CD14-positive monocyte (primary cell): ENCODE measurements at regions not wholly inside any gene's neighbourhood (a gene's known extent, or its start where the extent isn't known, plus 50 kb on each side); places are given as distances from the start of the nearest gene placed in this dataset.

Experiments used
- DNase-seq, 3 donors: peaks; one replicate each; pipeline ENCODE4 v3.0.0-alpha.2; 2011 to 2022
- H2AFZ ChIP-seq: 2 replicates; pipeline ENCODE4 v1.6.0; 2012; ENCODE audit warnings: mild to moderate bottlenecking, low read depth, low read length, inconsistent platforms; ENCODE audit not compliant: insufficient read depth, poor library complexity, severe bottlenecking
- H3K27ac ChIP-seq, 2 donors: 1 replicate in 1 of 2; 2 replicates in 1 of 2; pipeline ENCODE4 v1.5.1; 2012 to 2013; ENCODE audit warnings: low read length in 2 of 2, control low read depth in 1 of 2, inconsistent platforms in 1 of 2, low read depth in 1 of 2, mild to moderate bottlenecking in 1 of 2
- H3K27me3 ChIP-seq, 2 donors: one replicate each; pipeline versions ENCODE4 v1.6.0 to v1.6.1; 2011 to 2013; ENCODE audit warnings: low read length in 2 of 2; ENCODE audit not compliant: control insufficient read depth in 2 of 2, insufficient read depth in 2 of 2
- H3K36me3 ChIP-seq, 2 donors: replicated peaks in 1 of 2; 1 replicate in 1 of 2; 2 replicates in 1 of 2; pipeline versions ENCODE4 v1.5.1 to v1.6.1; 2012 to 2013; ENCODE audit warnings: low read length in 2 of 2, control low read depth in 1 of 2, inconsistent platforms in 1 of 2, mild to moderate bottlenecking in 1 of 2; ENCODE audit not compliant: insufficient read depth in 2 of 2, control insufficient read depth in 1 of 2
- H3K4me1 ChIP-seq, 2 donors: 1 replicate in 1 of 2; 2 replicates in 1 of 2; pipeline versions ENCODE4 v1.5.1 to v1.6.1; 2012 to 2013; ENCODE audit warnings: low read length in 2 of 2, control low read depth in 1 of 2, inconsistent platforms in 1 of 2, mild to moderate bottlenecking in 1 of 2, moderate library complexity in 1 of 2; ENCODE audit not compliant: insufficient read depth in 2 of 2, control insufficient read depth in 1 of 2
- H3K4me2 ChIP-seq: replicated peaks from 2 replicates; pipeline ENCODE3; 2012; ENCODE audit warnings: low read length, moderate library complexity, mild to moderate bottlenecking; ENCODE audit not compliant: poor library complexity, severe bottlenecking; ENCODE audit errors: extremely low read depth
- H3K4me3 ChIP-seq, 3 experiments: fragments of 200-600 bp in 1 of 3; sonication (generic) in 1 of 3; replicated peaks in 1 of 3; 1 replicate in 2 of 3; 2 replicates in 1 of 3; pipeline ENCODE4 v1.5.1; 2011 to 2013; ENCODE audit warnings: low read length in 3 of 3, mild to moderate bottlenecking in 3 of 3, control low read depth in 2 of 3, low read depth in 2 of 3, inconsistent platforms in 1 of 3, moderate library complexity in 1 of 3
- H3K79me2 ChIP-seq: 2 replicates; pipeline ENCODE4 v1.6.0; 2012; ENCODE audit warnings: mild to moderate bottlenecking, control low read depth, inconsistent platforms, low read length, moderate library complexity; ENCODE audit not compliant: insufficient read depth
- H3K9ac ChIP-seq: 2 replicates; pipeline ENCODE4 v1.6.0; 2017; ENCODE audit warnings: low read length, mild to moderate bottlenecking; ENCODE audit not compliant: insufficient read depth, poor library complexity, severe bottlenecking
- H3K9me3 ChIP-seq, 2 donors: replicated peaks in 1 of 2; 1 replicate in 1 of 2; 2 replicates in 1 of 2; pipeline versions ENCODE4 v1.5.1 to v1.6.1; 2012 to 2013; ENCODE audit warnings: low read length in 2 of 2, control low read depth in 1 of 2; ENCODE audit not compliant: control insufficient read depth in 1 of 2, insufficient read depth in 1 of 2
- H4K20me1 ChIP-seq: 2 replicates; pipeline ENCODE4 v1.6.0; 2012; ENCODE audit warnings: mild to moderate bottlenecking, low read length, control low read depth, moderate library complexity; ENCODE audit not compliant: insufficient read depth
- H3K27ac Mint-ChIP-seq, 7 donors: one replicate each; pipeline ENCODE4 v1.8.0; 2020; ENCODE audit warnings: mild to moderate bottlenecking in 7 of 7, mixed read lengths in 7 of 7, moderate library complexity in 6 of 7, inconsistent platforms in 2 of 7
- H3K27me3 Mint-ChIP-seq, 3 donors: one replicate each; pipeline ENCODE4 v1.8.0; 2021 to 2022; ENCODE audit warnings: low read depth in 3 of 3, mild to moderate bottlenecking in 3 of 3, mixed read lengths in 3 of 3, moderate library complexity in 3 of 3, inconsistent platforms in 1 of 3
- H3K36me3 Mint-ChIP-seq, 2 donors: one replicate each; pipeline ENCODE4 v1.8.0; 2020; ENCODE audit warnings: mixed read lengths in 2 of 2, inconsistent platforms in 1 of 2, mild to moderate bottlenecking in 1 of 2
- H3K4me1 Mint-ChIP-seq: one replicate; pipeline ENCODE4 v1.8.0; 2020; ENCODE audit warnings: mild to moderate bottlenecking, mixed read lengths
- H3K4me3 Mint-ChIP-seq, 2 donors: one replicate each; pipeline ENCODE4 v1.8.0; 2020; ENCODE audit warnings: mild to moderate bottlenecking in 2 of 2, mixed read lengths in 2 of 2, moderate library complexity in 1 of 2
- H3K9me3 Mint-ChIP-seq, 7 donors: one replicate each; pipeline ENCODE4 v1.8.0; 2020 to 2022; ENCODE audit warnings: mixed read lengths in 7 of 7, mild to moderate bottlenecking in 6 of 7, moderate library complexity in 6 of 7, inconsistent platforms in 2 of 7
- WGBS: methylation state at CpG from one replicate; pipeline ENCODE4 v1.1.5; 2013; ENCODE audit warnings: missing lambda C conversion rate; ENCODE audit not compliant: insufficient coverage; 5-methylcytosine and 5-hydroxymethylcytosine counted together
- intact Hi-C, 2 donors: fragments of 100-400 bp; cut with micrococcal nuclease; formaldehyde crosslinking; loops; one replicate each; pipeline versions ENCODE4 v1.15.0 to v1.15.1; 2023
- TF ChIP-seq, protein P1 (sequence below): fragments of 200-600 bp; IDR thresholded peaks from one replicate; pipeline ENCODE4 v1.8.0; 2022; ENCODE audit warnings: antibody characterized with exemption, mild to moderate bottlenecking

DNA sequence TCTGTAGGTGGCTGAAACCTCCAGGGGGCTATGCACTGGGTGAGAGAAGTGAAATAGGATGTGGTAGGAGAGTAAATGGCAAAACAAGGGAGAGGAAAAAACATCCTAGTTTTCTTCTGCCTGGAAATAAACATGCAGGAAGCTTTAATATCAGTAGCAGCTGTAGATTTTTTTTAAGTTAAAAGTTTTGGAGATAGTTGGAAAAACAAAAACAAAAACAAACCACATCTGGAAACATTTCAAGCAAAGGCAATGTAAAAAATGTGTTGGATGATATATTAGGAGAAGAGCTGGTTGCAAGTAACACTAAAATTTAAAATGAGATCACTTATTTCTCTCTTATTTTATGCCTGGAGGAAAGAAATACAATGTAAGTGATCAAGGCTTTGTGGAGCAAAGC is 388.0 kb downstream of the SPRY1 start:
- Mint-ChIP-seq H3K36me3 (no peaks in the 10 kb centered on the region), H3K9me3 (peaks cover 0 to 1% (median 0%) of the 10 kb centered on the region in 7 donors), H3K4me1 (no peaks in the 10 kb centered on the region), H3K27me3 (peaks cover 0 to 2% (median 0%) of the 10 kb centered on the region in 3 donors), H3K4me3 (no peak overlapping the region), H3K27ac (no peak overlapping the region)
- TF ChIP-seq, protein P1, sequence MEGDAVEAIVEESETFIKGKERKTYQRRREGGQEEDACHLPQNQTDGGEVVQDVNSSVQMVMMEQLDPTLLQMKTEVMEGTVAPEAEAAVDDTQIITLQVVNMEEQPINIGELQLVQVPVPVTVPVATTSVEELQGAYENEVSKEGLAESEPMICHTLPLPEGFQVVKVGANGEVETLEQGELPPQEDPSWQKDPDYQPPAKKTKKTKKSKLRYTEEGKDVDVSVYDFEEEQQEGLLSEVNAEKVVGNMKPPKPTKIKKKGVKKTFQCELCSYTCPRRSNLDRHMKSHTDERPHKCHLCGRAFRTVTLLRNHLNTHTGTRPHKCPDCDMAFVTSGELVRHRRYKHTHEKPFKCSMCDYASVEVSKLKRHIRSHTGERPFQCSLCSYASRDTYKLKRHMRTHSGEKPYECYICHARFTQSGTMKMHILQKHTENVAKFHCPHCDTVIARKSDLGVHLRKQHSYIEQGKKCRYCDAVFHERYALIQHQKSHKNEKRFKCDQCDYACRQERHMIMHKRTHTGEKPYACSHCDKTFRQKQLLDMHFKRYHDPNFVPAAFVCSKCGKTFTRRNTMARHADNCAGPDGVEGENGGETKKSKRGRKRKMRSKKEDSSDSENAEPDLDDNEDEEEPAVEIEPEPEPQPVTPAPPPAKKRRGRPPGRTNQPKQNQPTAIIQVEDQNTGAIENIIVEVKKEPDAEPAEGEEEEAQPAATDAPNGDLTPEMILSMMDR: no peak
- H3K27ac ChIP-seq: no peak overlapping the region
- intact Hi-C loops: no loop called here
- H3K4me3 ChIP-seq: no peak overlapping the region
- no peak overlapping the region for H2AFZ ChIP-seq
- no peak overlapping the region for H3K4me2 ChIP-seq
- H3K9ac ChIP-seq: no peak overlapping the region
- no peaks in the 10 kb centered on the region for H4K20me1 ChIP-seq
- no peaks in the 10 kb centered on the region for H3K36me3 ChIP-seq
- no peaks in the 10 kb centered on the region for H3K9me3 ChIP-seq
- no peaks in the 10 kb centered on the region for H3K4me1 ChIP-seq
- H3K79me2 ChIP-seq: no peaks in the 10 kb centered on the region
- DNase-seq: no peak
- no peaks in the 10 kb centered on the region for H3K27me3 ChIP-seq

DNA sequence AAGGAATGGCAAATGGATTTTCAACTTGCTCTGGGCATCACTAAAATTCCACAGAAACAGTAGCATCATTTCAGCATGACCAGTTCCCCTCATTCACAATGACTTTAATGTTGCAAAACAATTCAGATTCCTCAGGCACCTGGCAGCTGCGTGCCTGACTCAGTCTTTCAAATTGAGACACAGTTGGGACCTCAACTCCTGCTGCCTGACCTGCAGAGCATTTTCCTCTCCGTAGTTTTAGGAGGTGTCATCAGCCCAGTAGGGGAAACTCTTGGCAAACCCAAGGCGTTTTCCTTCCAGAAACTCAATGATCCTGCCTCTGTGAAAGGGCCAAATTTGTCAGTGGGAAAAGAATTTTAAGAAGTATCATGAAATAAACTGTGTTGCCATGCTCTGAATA is 388.9 kb downstream of the SPRY1 start:
- Histone ChIP-seq H3K27me3 (no peaks in the 10 kb centered on the region), H3K27ac (no peak overlapping the region)
- 82% methylated on average over 3 of the region's 3 CpGs for WGBS

More for the DNA sequence above, 388.9 kb downstream of the SPRY1 start:
- H3K27me3 Mint-ChIP-seq: peaks cover 0 to 2% (median 0%) of the 10 kb centered on the region in 3 donors
- no peak overlapping the region for H3K4me2 ChIP-seq
- H3K4me3 Mint-ChIP-seq: no peak overlapping the region
- H3K4me1 Mint-ChIP-seq: no peaks in the 10 kb centered on the region
- H3K36me3 Mint-ChIP-seq: no peaks in the 10 kb centered on the region
- no peaks in the 10 kb centered on the region for H3K9me3 ChIP-seq
- H3K4me1 ChIP-seq: no peaks in the 10 kb centered on the region
- no peaks in the 10 kb centered on the region for H3K79me2 ChIP-seq
- H3K27ac Mint-ChIP-seq: no peak overlapping the region
- no peaks in the 10 kb centered on the region for H3K9me3 Mint-ChIP-seq
- no peak for DNase-seq
- H2AFZ ChIP-seq: no peak overlapping the region
- no peak overlapping the region for H3K9ac ChIP-seq
- no peaks in the 10 kb centered on the region for H4K20me1 ChIP-seq
- intact Hi-C loops: no loop called here
- H3K36me3 ChIP-seq: no peaks in the 10 kb centered on the region
- TF ChIP-seq, protein P1: no peak
- H3K4me3 ChIP-seq: no peak overlapping the region
